H1 (cell line): ENCODE measurements at regions not wholly inside any gene's neighbourhood (a gene's known extent, or its start where the extent isn't known, plus 50 kb on each side); places are given as distances from the start of the nearest gene placed in this dataset.
A peak's percentile ranks its signal among the peaks of the same experiment; 100 is the strongest.
"Not testable (repeated sequence)": the region's sequence is repeated elsewhere in the genome, so short reads cannot be mapped to it uniquely, and the experiment has no call there.

Source experiments
- CTCF ChIA-PET: fragments of 300-600 bp; sonication (Branson Sonifier 250); formaldehyde crosslinking; loops from one replicate; lab custom pipeline; 2021; ENCODE audit not compliant: partially characterized antibody; lab: Charles Lee
- POLR2A ChIA-PET: fragments of 300-600 bp; sonication (Branson Sonifier 250); formaldehyde crosslinking; loops from one replicate; lab custom pipeline; 2021; ENCODE audit warnings: inconsistent platforms; ENCODE audit not compliant: partially characterized antibody; lab: Charles Lee
- DNase-seq, 2 experiments: peaks; one replicate each; pipeline versions ENCODE4 v3.0.0 to v3.0.0-alpha.2; 2010 to 2022; ENCODE audit warnings: low spot score in 2 of 2, low read depth in 1 of 2, mixed read lengths in 1 of 2
- FAIRE-seq: peaks from 2 replicates; lab custom pipeline; 2011; peaks lifted over from hg19 to GRCh38; lab: Jason Lieb, UNC
- H2AFZ ChIP-seq: 2 replicates; pipeline ENCODE4 v1.8.1; 2012; ENCODE audit warnings: low read length, inconsistent platforms
- H2AK5ac ChIP-seq: 2 replicates; pipeline ENCODE4 v1.6.1; 2013; ENCODE audit warnings: low read depth, low read length
- H2BK120ac ChIP-seq: replicated peaks from 2 replicates; pipeline ENCODE3; 2013; ENCODE audit warnings: low read depth, low read length, inconsistent platforms
- H2BK12ac ChIP-seq: 2 replicates; pipeline ENCODE4 v1.6.1; 2013; ENCODE audit warnings: low read depth, low read length
- H2BK15ac ChIP-seq: 2 replicates; pipeline ENCODE4 v1.6.1; 2013; ENCODE audit warnings: low read length
- H2BK20ac ChIP-seq: 2 replicates; pipeline ENCODE4 v1.6.1; 2013; ENCODE audit warnings: low read length
- H2BK5ac ChIP-seq: 2 replicates; pipeline ENCODE4 v1.6.1; 2013; ENCODE audit warnings: low read depth, low read length
- H3K14ac ChIP-seq: 2 replicates; pipeline ENCODE4 v1.6.1; 2013; ENCODE audit warnings: inconsistent platforms; ENCODE audit not compliant: insufficient read length
- H3K18ac ChIP-seq: 2 replicates; pipeline ENCODE4 v1.6.1; 2013; ENCODE audit warnings: low read length; ENCODE audit errors: extremely low read depth
- H3K23ac ChIP-seq: 2 replicates; pipeline ENCODE4 v1.6.1; 2013; ENCODE audit warnings: inconsistent platforms; ENCODE audit not compliant: insufficient read length
- H3K23me2 ChIP-seq: 2 replicates; pipeline ENCODE4 v1.6.1; 2013; ENCODE audit warnings: low read depth, low read length
- H3K27ac ChIP-seq: 2 replicates; pipeline ENCODE4 v1.6.1; 2011; ENCODE audit warnings: low read depth, low read length, inconsistent platforms
- H3K27me3 ChIP-seq, 4 experiments: replicated peaks in 1 of 4; 1 replicate in 1 of 4; 2 replicates in 3 of 4; pipeline versions ENCODE4 v1.6.1 to v1.8.1; 2011 to 2013; ENCODE audit warnings: low read length in 3 of 4, mild to moderate bottlenecking in 3 of 4, inconsistent platforms in 2 of 4, mixed read lengths in 2 of 4, moderate library complexity in 1 of 4; ENCODE audit not compliant: control insufficient read depth in 3 of 4, insufficient read depth in 3 of 4; ENCODE audit errors: extremely low read depth in 1 of 4
- H3K36me3 ChIP-seq, 4 experiments: 2 replicates each; pipeline versions ENCODE4 v1.6.1 to v1.8.1; 2011 to 2013; ENCODE audit warnings: mild to moderate bottlenecking in 4 of 4, low read length in 3 of 4, moderate library complexity in 2 of 4, control low read depth in 1 of 4, inconsistent platforms in 1 of 4; ENCODE audit not compliant: insufficient read depth in 4 of 4, control insufficient read depth in 2 of 4
- H3K4ac ChIP-seq: replicated peaks from 2 replicates; pipeline ENCODE3; 2013; ENCODE audit warnings: low read length, low read depth, mixed read lengths, inconsistent platforms; ENCODE audit not compliant: insufficient read length
- H3K4me1 ChIP-seq, 4 experiments: replicated peaks in 1 of 4; 1 replicate in 1 of 4; 2 replicates in 3 of 4; pipeline versions ENCODE4 v1.6.1 to v1.8.1; 2011 to 2013; ENCODE audit warnings: low read length in 3 of 4, inconsistent platforms in 2 of 4, mixed read lengths in 1 of 4; ENCODE audit not compliant: insufficient read depth in 4 of 4, control insufficient read depth in 3 of 4
- H3K4me2 ChIP-seq, 2 experiments: 2 replicates each; pipeline versions ENCODE4 v1.6.1 to v1.8.1; 2011 to 2013; ENCODE audit warnings: low read depth in 2 of 2, low read length in 2 of 2, control low read depth in 1 of 2, inconsistent platforms in 1 of 2, mild to moderate bottlenecking in 1 of 2; ENCODE audit not compliant: insufficient read depth in 1 of 2
- H3K4me3 ChIP-seq, 4 experiments: fragments of 200-600, 300-600 bp in 1 of 4; sonication (generic), shearing (Covaris generic), sonication (Bioruptor Twin) in 1 of 4; 2 replicates each; pipeline versions ENCODE4 v1.5.1 to v1.8.1; 2011 to 2016; ENCODE audit warnings: low read length in 4 of 4, low read depth in 3 of 4, control low read depth in 2 of 4, inconsistent platforms in 2 of 4, mild to moderate bottlenecking in 2 of 4, mixed read lengths in 1 of 4, moderate library complexity in 1 of 4; ENCODE audit not compliant: insufficient read depth in 2 of 4; ENCODE audit errors: extremely low read depth in 1 of 4
- H3K56ac ChIP-seq: replicated peaks from 2 replicates; pipeline ENCODE3; 2013; ENCODE audit warnings: low read depth, mild to moderate bottlenecking, mixed read lengths, low read length, inconsistent platforms; ENCODE audit not compliant: insufficient read length
- H3K79me1 ChIP-seq: 2 replicates; pipeline ENCODE4 v1.6.1; 2013; ENCODE audit warnings: low read depth, low read length, control low read depth
- H3K79me2 ChIP-seq, 2 experiments: 2 replicates each; pipeline versions ENCODE4 v1.6.1 to v1.8.1; 2012 to 2013; ENCODE audit warnings: low read length in 2 of 2, mild to moderate bottlenecking in 2 of 2, inconsistent platforms in 1 of 2; ENCODE audit not compliant: insufficient read depth in 2 of 2, control insufficient read depth in 1 of 2
- H3K9ac ChIP-seq, 4 experiments: replicated peaks in 1 of 4; 1 replicate in 1 of 4; 2 replicates in 3 of 4; pipeline versions ENCODE4 v1.6.1 to v1.8.1; 2011 to 2013; ENCODE audit warnings: low read depth in 3 of 4, low read length in 3 of 4, control low read depth in 2 of 4, mild to moderate bottlenecking in 2 of 4, moderate library complexity in 2 of 4, inconsistent platforms in 1 of 4; ENCODE audit errors: extremely low read depth in 1 of 4
- H3K9me3 ChIP-seq, 2 experiments: 2 replicates each; pipeline versions ENCODE4 v1.6.1 to v1.8.1; 2012 to 2013; ENCODE audit warnings: mild to moderate bottlenecking in 2 of 2, moderate library complexity in 2 of 2, control low read depth in 1 of 2, inconsistent platforms in 1 of 2, low read depth in 1 of 2, low read length in 1 of 2, mixed read lengths in 1 of 2; ENCODE audit not compliant: insufficient read depth in 2 of 2
- H4K20me1 ChIP-seq, 2 experiments: replicated peaks in 1 of 2; 2 replicates each; pipeline versions ENCODE3 to v1.8.1; 2011 to 2013; ENCODE audit warnings: inconsistent platforms in 2 of 2, low read length in 2 of 2, mild to moderate bottlenecking in 1 of 2; ENCODE audit not compliant: insufficient read depth in 2 of 2, control insufficient read depth in 1 of 2
- H4K5ac ChIP-seq: 2 replicates; pipeline ENCODE4 v1.6.1; 2013; ENCODE audit warnings: low read length, low read depth, mixed read lengths, inconsistent platforms; ENCODE audit not compliant: insufficient read length
- H4K8ac ChIP-seq: 2 replicates; pipeline ENCODE4 v1.8.0; 2013; ENCODE audit warnings: mild to moderate bottlenecking, moderate library complexity, low read length, inconsistent platforms; ENCODE audit not compliant: insufficient read depth; ENCODE audit errors: extremely low read depth
- H4K91ac ChIP-seq: replicated peaks from 2 replicates; pipeline ENCODE3; 2013; ENCODE audit warnings: low read length, mixed read lengths, inconsistent platforms; ENCODE audit not compliant: insufficient read length
- CREB1 ChIP-seq: IDR thresholded peaks from 2 replicates; pipeline ENCODE4 v1.6.1; 2012; ENCODE audit warnings: inconsistent platforms
- POLR2A ChIP-seq, 2 experiments: IDR thresholded peaks; 1 replicate in 1 of 2; 2 replicates in 1 of 2; pipeline ENCODE4 v1.6.1; 2011; ENCODE audit warnings: low read depth in 2 of 2, low read length in 2 of 2, mild to moderate bottlenecking in 2 of 2; ENCODE audit errors: control extremely low read depth in 1 of 2
- POLR2AphosphoS5 ChIP-seq: IDR thresholded peaks from 2 replicates; pipeline ENCODE4 v1.6.1; 2011; ENCODE audit warnings: low read depth, low read length
- SP1 ChIP-seq: IDR thresholded peaks from 2 replicates; pipeline ENCODE4 v1.6.1; 2011; ENCODE audit warnings: low read depth, low read length
- SP4 ChIP-seq: IDR thresholded peaks from 2 replicates; pipeline ENCODE4 v1.6.1; 2012; ENCODE audit warnings: low read length, inconsistent platforms
- TAF1 ChIP-seq: IDR thresholded peaks from 2 replicates; pipeline ENCODE4 v1.6.1; 2011; ENCODE audit warnings: mild to moderate bottlenecking, low read depth, low read length
- TBP ChIP-seq: IDR thresholded peaks from 2 replicates; pipeline ENCODE4 v1.6.1; 2011; ENCODE audit warnings: low read depth, low read length, improper control_type of control experiment
- TEAD4 ChIP-seq: IDR thresholded peaks from 2 replicates; pipeline ENCODE4 v1.6.1; 2012; ENCODE audit warnings: low read depth, low read length, inconsistent platforms, mixed read lengths
- WGBS, 2 experiments: shearing (Covaris generic) in 1 of 2; methylation state at CpG; one replicate each; pipeline versions ENCODE4 v1.1.6 to v1.1.7; 2013 to 2015; ENCODE audit warnings: low lambda C conversion rate in 2 of 2, mixed read lengths in 2 of 2, inconsistent platforms in 1 of 2, low coverage in 1 of 2, missing lambda C conversion rate in 1 of 2; ENCODE audit not compliant: insufficient replicate concordance in 2 of 2, insufficient coverage in 1 of 2, insufficient read length in 1 of 2; ENCODE audit errors: extremely low coverage in 1 of 2, missing lambda C conversion rate in 1 of 2; 5-methylcytosine and 5-hydroxymethylcytosine counted together

DNA sequence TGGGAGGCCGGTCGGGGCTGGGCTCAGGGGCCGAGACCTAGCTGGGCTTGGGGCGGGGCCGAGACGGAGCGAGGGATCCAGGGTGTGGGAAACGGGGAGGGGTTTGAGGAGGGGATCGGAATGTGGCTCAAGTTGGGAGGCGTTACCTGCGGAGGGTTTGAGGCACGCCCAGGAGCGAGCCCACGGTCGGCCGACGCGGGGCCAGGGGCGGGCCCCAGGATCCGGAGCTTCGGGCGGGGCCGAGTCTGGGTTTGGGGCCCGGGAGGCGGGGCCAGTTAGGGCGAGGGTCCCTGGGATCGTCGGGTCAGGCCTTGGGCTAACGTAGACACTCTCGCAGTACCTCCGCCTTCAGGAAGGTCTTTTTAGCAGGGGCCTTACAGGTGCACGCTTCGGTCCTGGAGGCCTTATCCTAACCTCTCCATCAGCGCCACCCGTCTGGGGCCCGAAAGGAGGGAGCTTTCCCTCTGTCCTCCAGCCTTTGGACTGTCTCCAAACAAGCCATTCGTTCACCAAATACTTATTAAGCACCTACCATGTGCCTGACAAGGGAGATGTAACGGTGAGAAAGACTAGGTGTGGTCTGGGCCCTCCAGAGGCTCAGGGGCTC is 228.2 kb upstream of the FRG2C start:
- not testable (repeated sequence) for H3K23ac ChIP-seq, H3K79me1 ChIP-seq, H3K56ac ChIP-seq, H2BK120ac ChIP-seq, H2BK20ac ChIP-seq, H3K18ac ChIP-seq, H3K79me2 ChIP-seq, H3K14ac ChIP-seq, H2BK5ac ChIP-seq, FAIRE-seq, H3K23me2 ChIP-seq, H2BK15ac ChIP-seq, H2AK5ac ChIP-seq, H4K8ac ChIP-seq, H3K27me3 ChIP-seq, H3K4ac ChIP-seq, H3K4me1 ChIP-seq, H4K20me1 ChIP-seq, H3K36me3 ChIP-seq, H3K9me3 ChIP-seq, H4K91ac ChIP-seq, H2BK12ac ChIP-seq
- peak overlapping the region in 3 of 4 experiments; percentile 34 to 59 (median 55); a peak in 5 of 7 replicates for H3K9ac ChIP-seq
- ChIA-PET CTCF (interaction anchor here (1.3 kb wide), 1 partner anchor 94 kb away, joined by 3 read pairs; no protein-coding TSS in a partner anchor), POLR2A (interaction anchor here (0.8 to 1.0 kb wide), 3 partner anchors 9 to 180 kb away, joined by 3 read pairs; no protein-coding TSS in a partner anchor)
- DNase-seq, result peak; percentile 94 to 98
- peak; percentile 57 for TF ChIP-seq TEAD4
- peak; percentile 48; the same call in 1 of the 2 replicates for TF ChIP-seq SP1
- peak in 1 of 2 experiments; percentile 80; a peak in 2 of 3 replicates for TF ChIP-seq POLR2A (IDR thresholded peaks at IDR 0.05; ENCODE audit: control extremely low read depth in 1 of 2, low read depth in 2 of 2, low read length in 2 of 2)
- peak; percentile 66; the same call in 1 of the 2 replicates for TF ChIP-seq SP4
- TF ChIP-seq TAF1, result peak; percentile 76; the same call in 1 of the 2 replicates
- TF ChIP-seq CREB1, result 0 out of 2 replicates have a peak, but pooled peaks have one; percentile 33
- peak; percentile 59; the same call in 1 of the 2 replicates for TF ChIP-seq POLR2AphosphoS5
- 0 out of 2 replicates have a peak, but pooled peaks have one; percentile 45 for TF ChIP-seq TBP
- peak overlapping the region; percentile 67 to 86 for H3K4me2 ChIP-seq
- H4K5ac ChIP-seq, result peak overlapping the region; percentile 72
- peak overlapping the region; percentile 88 for H2AFZ ChIP-seq
- H3K4me3 ChIP-seq, result peak overlapping the region; percentile 36 to 74 (median 39)
- 4% methylated on average over 8 of the region's 38 CpGs; no CpG with 5 or more reads in 1 of the 2 experiments for WGBS, 2 experiments
- peak overlapping the region; percentile 67; the same call in 1 of the 2 replicates for H3K27ac ChIP-seq
